ENCODE measurements at regions not wholly inside any gene's neighbourhood (a gene's known extent, or its start where the extent isn't known, plus 50 kb on each side); places are given as distances from the start of the nearest gene placed in this dataset.

GRCh38 chr20:40486297-40486696 lies 202.7 kb downstream of the MAFB start:
- no peak for DNase-seq

GRCh38 chr20:40481743-40482458 lies 207.1 kb downstream of the MAFB start:
- no peak for DNase-seq

GRCh38 chr20:40481337-40481736 lies 207.7 kb downstream of the MAFB start:
- DNase-seq: no peak

GRCh38 chr20:40477805-40478204 lies 211.2 kb downstream of the MAFB start:
- no peak for DNase-seq

- no peak for DNase-seq
These were observed 212.6 kb downstream of the MAFB start for GRCh38 chr20:40476461-40476860.

- no peak for DNase-seq
These were observed 216.1 kb downstream of the MAFB start for GRCh38 chr20:40472905-40473304.

GRCh38 chr20:40471261-40471629 lies 217.8 kb downstream of the MAFB start:
- no peak for DNase-seq

GRCh38 chr20:40470445-40471260 lies 218.4 kb downstream of the MAFB start:
- no peak for DNase-seq

GRCh38 chr20:40468759-40469158 lies 220.3 kb downstream of the MAFB start:
- no peak for DNase-seq

GRCh38 chr20:40467703-40468411 lies 221.2 kb downstream of the MAFB start:
- DNase-seq: no peak

- DNase-seq: no peak
These were observed 222.0 kb downstream of the MAFB start for GRCh38 chr20:40467067-40467466.

GRCh38 chr20:40464731-40465208 lies 224.3 kb downstream of the MAFB start:
- DNase-seq: no peak

- DNase-seq: no peak
These were observed 225.9 kb downstream of the MAFB start for GRCh38 chr20:40463171-40463570.

- DNase-seq: no peak
These were observed 226.5 kb downstream of the MAFB start for GRCh38 chr20:40462566-40462965.

- no peak for DNase-seq
These were observed 229.7 kb downstream of the MAFB start for GRCh38 chr20:40459299-40459698.

GRCh38 chr20:40457404-40457803 lies 231.6 kb downstream of the MAFB start:
- no peak for DNase-seq

- no peak for DNase-seq
These were observed 236.3 kb downstream of the MAFB start for GRCh38 chr20:40452758-40453157.

GRCh38 chr20:40451552-40451951 lies 237.5 kb downstream of the MAFB start:
- DNase-seq: no peak

- DNase-seq: no peak
These were observed 238.9 kb downstream of the MAFB start for GRCh38 chr20:40449974-40450616.

- no peak for DNase-seq
These were observed 239.8 kb downstream of the MAFB start for GRCh38 chr20:40449144-40449690.

- DNase-seq: no peak
These were observed 242.1 kb downstream of the MAFB start for GRCh38 chr20:40446888-40447287.

- no peak for DNase-seq
These were observed 244.5 kb downstream of the MAFB start for GRCh38 chr20:40444516-40444915.

GRCh38 chr20:40443753-40444152 lies 245.3 kb downstream of the MAFB start:
- no peak for DNase-seq
